Endothelial cell (in vitro differentiated cells): ENCODE measurements at regions not wholly inside any gene's neighbourhood (a gene's known extent, or its start where the extent isn't known, plus 50 kb on each side); places are given as distances from the start of the nearest gene placed in this dataset.

Experiments
- DNase-seq: peaks from one replicate; pipeline ENCODE4 v3.0.0; 2021; ENCODE audit warnings: low spot score
- H3K27ac Mint-ChIP-seq: one replicate; pipeline ENCODE4 v1.8.0; 2021; ENCODE audit warnings: mixed read lengths, inconsistent platforms; ENCODE audit not compliant: unreplicated experiment
- H3K27me3 Mint-ChIP-seq: one replicate; pipeline ENCODE4 v1.8.0; 2021; ENCODE audit warnings: mild to moderate bottlenecking, moderate library complexity, mixed read lengths, inconsistent platforms; ENCODE audit not compliant: unreplicated experiment
- H3K36me3 Mint-ChIP-seq: one replicate; pipeline ENCODE4 v1.8.0; 2021; ENCODE audit warnings: mild to moderate bottlenecking, low read depth, mixed read lengths, inconsistent platforms; ENCODE audit not compliant: unreplicated experiment
- H3K4me1 Mint-ChIP-seq: one replicate; pipeline ENCODE4 v1.8.0; 2021; ENCODE audit warnings: mild to moderate bottlenecking, mixed read lengths, inconsistent platforms; ENCODE audit not compliant: unreplicated experiment
- H3K4me3 Mint-ChIP-seq: one replicate; pipeline ENCODE4 v1.8.0; 2021; ENCODE audit warnings: mild to moderate bottlenecking, mixed read lengths, inconsistent platforms; ENCODE audit not compliant: unreplicated experiment
- H3K9me3 Mint-ChIP-seq: one replicate; pipeline ENCODE4 v1.8.0; 2021; ENCODE audit warnings: mixed read lengths, inconsistent platforms; ENCODE audit not compliant: unreplicated experiment
- TF ChIP-seq, protein P1 (sequence below): fragments of 200-600 bp; sonication (generic); IDR thresholded peaks from one replicate; pipeline ENCODE4 v1.5.0; 2021; ENCODE audit warnings: antibody characterized with exemption; ENCODE audit not compliant: unreplicated experiment

GRCh38 chr14:42782754-42783153, 1176.1 kb downstream of the LRFN5 start:
- H3K27me3 Mint-ChIP-seq = peaks cover 2% of the 10 kb centered on the region
- no peaks in the 10 kb centered on the region for H3K9me3 Mint-ChIP-seq
- H3K36me3 Mint-ChIP-seq = no peaks in the 10 kb centered on the region
- TF ChIP-seq, protein P1, sequence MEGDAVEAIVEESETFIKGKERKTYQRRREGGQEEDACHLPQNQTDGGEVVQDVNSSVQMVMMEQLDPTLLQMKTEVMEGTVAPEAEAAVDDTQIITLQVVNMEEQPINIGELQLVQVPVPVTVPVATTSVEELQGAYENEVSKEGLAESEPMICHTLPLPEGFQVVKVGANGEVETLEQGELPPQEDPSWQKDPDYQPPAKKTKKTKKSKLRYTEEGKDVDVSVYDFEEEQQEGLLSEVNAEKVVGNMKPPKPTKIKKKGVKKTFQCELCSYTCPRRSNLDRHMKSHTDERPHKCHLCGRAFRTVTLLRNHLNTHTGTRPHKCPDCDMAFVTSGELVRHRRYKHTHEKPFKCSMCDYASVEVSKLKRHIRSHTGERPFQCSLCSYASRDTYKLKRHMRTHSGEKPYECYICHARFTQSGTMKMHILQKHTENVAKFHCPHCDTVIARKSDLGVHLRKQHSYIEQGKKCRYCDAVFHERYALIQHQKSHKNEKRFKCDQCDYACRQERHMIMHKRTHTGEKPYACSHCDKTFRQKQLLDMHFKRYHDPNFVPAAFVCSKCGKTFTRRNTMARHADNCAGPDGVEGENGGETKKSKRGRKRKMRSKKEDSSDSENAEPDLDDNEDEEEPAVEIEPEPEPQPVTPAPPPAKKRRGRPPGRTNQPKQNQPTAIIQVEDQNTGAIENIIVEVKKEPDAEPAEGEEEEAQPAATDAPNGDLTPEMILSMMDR = no peak
- H3K4me3 Mint-ChIP-seq = no peak overlapping the region
- no peaks in the 10 kb centered on the region for H3K4me1 Mint-ChIP-seq
- no peak overlapping the region for H3K27ac Mint-ChIP-seq
- DNase-seq = no peak

DNA sequence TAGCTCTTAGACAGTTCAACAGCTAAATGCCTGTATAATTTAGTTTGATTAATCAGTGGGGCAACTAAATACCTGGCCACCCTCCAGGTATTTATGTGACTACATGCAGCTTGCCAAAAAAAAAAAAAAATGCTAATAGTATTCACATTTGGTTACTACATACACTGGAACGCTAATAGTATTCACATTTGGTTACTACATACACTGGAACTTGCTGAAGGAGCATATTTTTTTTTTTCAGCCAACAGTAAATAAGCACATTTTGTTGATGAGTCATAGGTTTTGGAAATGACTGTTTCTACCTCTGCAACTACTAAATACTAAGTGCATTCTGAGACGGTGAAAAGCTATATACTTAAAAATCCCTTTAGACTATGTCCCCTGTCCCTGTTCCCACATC, 1172.3 kb downstream of the LRFN5 start:
- TF ChIP-seq, protein P1 = no peak
- no peak overlapping the region for H3K27ac Mint-ChIP-seq
- H3K4me1 Mint-ChIP-seq = no peaks in the 10 kb centered on the region
- H3K4me3 Mint-ChIP-seq = no peak overlapping the region
- H3K9me3 Mint-ChIP-seq = no peaks in the 10 kb centered on the region
- DNase-seq = no peak
- H3K27me3 Mint-ChIP-seq = peaks cover 2% of the 10 kb centered on the region
- no peaks in the 10 kb centered on the region for H3K36me3 Mint-ChIP-seq

GRCh38 chr14:42750771-42751170, 1144.1 kb downstream of the LRFN5 start:
- no peaks in the 10 kb centered on the region for H3K4me1 Mint-ChIP-seq

DNA sequence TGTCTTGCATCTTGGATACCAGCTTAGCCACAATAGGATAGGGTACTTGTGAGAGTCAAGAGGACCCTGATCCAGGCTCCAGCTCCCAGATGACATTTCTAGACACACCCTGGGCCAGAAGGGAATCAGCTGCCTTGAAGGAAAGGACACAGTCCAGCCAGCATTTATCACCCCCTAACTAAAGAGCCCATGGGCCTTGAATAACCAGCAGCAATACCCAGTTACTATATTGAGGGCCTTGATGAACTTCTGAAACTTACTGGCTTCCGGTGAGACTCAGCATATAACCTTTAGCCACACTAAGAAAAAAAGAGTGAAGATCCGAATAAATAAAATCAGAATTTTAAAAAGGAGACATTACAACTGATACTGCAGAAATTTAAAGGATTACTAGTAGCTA, 1135.4 kb downstream of the LRFN5 start:
- no peak overlapping the region for H3K4me3 Mint-ChIP-seq
- TF ChIP-seq, protein P1 = no peak
- no peaks in the 10 kb centered on the region for H3K4me1 Mint-ChIP-seq
- no peak overlapping the region for H3K27ac Mint-ChIP-seq
- no peaks in the 10 kb centered on the region for H3K27me3 Mint-ChIP-seq
- no peaks in the 10 kb centered on the region for H3K9me3 Mint-ChIP-seq
- H3K36me3 Mint-ChIP-seq = no peaks in the 10 kb centered on the region
- no peak for DNase-seq

More at GRCh38 chr14:42750771-42751170, 1144.1 kb downstream of the LRFN5 start:
- Mint-ChIP-seq H3K4me3 (no peak overlapping the region), H3K27ac (no peak overlapping the region), H3K9me3 (no peaks in the 10 kb centered on the region), H3K27me3 (no peaks in the 10 kb centered on the region), H3K36me3 (no peaks in the 10 kb centered on the region)
- TF ChIP-seq, protein P1 = no peak
- no peak for DNase-seq

DNA sequence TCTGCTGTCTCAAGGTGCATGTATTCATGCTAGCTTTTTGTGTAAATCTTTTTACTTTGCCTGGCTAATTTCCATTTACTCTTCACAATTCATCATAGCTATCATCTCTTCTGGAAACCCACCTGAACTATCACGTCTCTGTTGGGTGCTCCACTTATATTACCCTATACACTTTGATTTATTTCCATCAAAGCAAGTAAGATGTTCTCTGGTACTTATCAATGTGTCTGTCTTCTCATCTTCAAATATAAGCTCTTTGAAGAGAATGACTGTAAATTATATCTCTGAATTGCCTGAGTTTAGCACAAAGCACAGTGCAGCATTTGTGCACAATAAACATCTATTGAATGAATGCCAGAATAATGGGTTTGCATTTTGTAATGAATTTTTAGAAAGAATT, 1129.7 kb downstream of the LRFN5 start:
- no peaks in the 10 kb centered on the region for H3K27me3 Mint-ChIP-seq
- TF ChIP-seq, protein P1 = no peak
- no peak overlapping the region for H3K4me3 Mint-ChIP-seq

More for the DNA sequence above, 1129.7 kb downstream of the LRFN5 start:
- Mint-ChIP-seq H3K4me1 (no peaks in the 10 kb centered on the region), H3K27ac (no peak overlapping the region), H3K36me3 (no peaks in the 10 kb centered on the region), H3K9me3 (no peaks in the 10 kb centered on the region)
- no peak for DNase-seq
